GM15510 (cell line): ENCODE measurements at regions not wholly inside any gene's neighbourhood (a gene's known extent, or its start where the extent isn't known, plus 50 kb on each side); places are given as distances from the start of the nearest gene placed in this dataset.

Experiments used
- POLR2A ChIP-seq: IDR thresholded peaks from 3 replicates; pipeline ENCODE4 v1.6.1; 2011; ENCODE audit warnings: borderline replicate concordance; ENCODE audit not compliant: insufficient read length; ENCODE audit errors: extremely low read depth

- TF ChIP-seq POLR2A = no peak
These were observed 244.8 kb downstream of the COG6 start for GRCh38 chr13:39900106-39900750.

GRCh38 chr13:39904959-39905358 lies 249.5 kb downstream of the COG6 start:
- no peak for TF ChIP-seq POLR2A

GRCh38 chr13:39909634-39910033 lies 254.2 kb downstream of the COG6 start:
- no peak for TF ChIP-seq POLR2A

- TF ChIP-seq POLR2A = no peak
These were observed 254.6 kb downstream of the COG6 start for GRCh38 chr13:39910041-39910440.

- TF ChIP-seq POLR2A = no peak
These were observed 255.4 kb downstream of the COG6 start for GRCh38 chr13:39910833-39911232.

- TF ChIP-seq POLR2A = no peak
These were observed 257.9 kb downstream of the COG6 start for GRCh38 chr13:39913339-39913738.

- TF ChIP-seq POLR2A = no peak
These were observed 258.5 kb downstream of the COG6 start for GRCh38 chr13:39913928-39914327.

GRCh38 chr13:39915418-39915817 lies 260.0 kb downstream of the COG6 start:
- TF ChIP-seq POLR2A = no peak

- TF ChIP-seq POLR2A = no peak
These were observed 260.9 kb downstream of the COG6 start for GRCh38 chr13:39916330-39916729.

GRCh38 chr13:39918620-39919236 lies 263.3 kb downstream of the COG6 start:
- TF ChIP-seq POLR2A = no peak

- no peak for TF ChIP-seq POLR2A
These were observed 265.2 kb downstream of the COG6 start for GRCh38 chr13:39920613-39921012.

- no peak for TF ChIP-seq POLR2A
These were observed 270.9 kb downstream of the COG6 start for GRCh38 chr13:39926345-39926744.

- TF ChIP-seq POLR2A = no peak
These were observed 272.8 kb downstream of the COG6 start for GRCh38 chr13:39928261-39928660.

- TF ChIP-seq POLR2A = no peak
These were observed 274.1 kb downstream of the COG6 start for GRCh38 chr13:39929583-39929982.

- TF ChIP-seq POLR2A = no peak
These were observed 274.6 kb downstream of the COG6 start for GRCh38 chr13:39930060-39930459.
